Astrocyte of the cerebellum (primary cell): ENCODE measurements at regions not wholly inside any gene's neighbourhood (a gene's known extent, or its start where the extent isn't known, plus 50 kb on each side); places are given as distances from the start of the nearest gene placed in this dataset.

Source experiments
- DNase-seq: peaks from one replicate; pipeline ENCODE4 v3.0.0-alpha.2; 2011; ENCODE audit warnings: low read depth
- H3K4me3 ChIP-seq: 2 replicates; pipeline ENCODE4 v1.5.1; 2011; ENCODE audit warnings: mild to moderate bottlenecking, low read depth, low read length, moderate library complexity
- in situ Hi-C: cut with HindIII; loops from 2 replicates; pipeline ENCODE4 v1.10.0; 2017; ENCODE audit warnings: low sequenced_read_pairs
- TF ChIP-seq, protein P1 (sequence below): IDR thresholded peaks from 2 replicates; pipeline ENCODE4 v1.5.1; 2012; ENCODE audit warnings: low read length, low read depth, moderate library complexity, mild to moderate bottlenecking; ENCODE audit errors: missing control alignments

GRCh38 chr2:64859312-64860212 lies 129.6 kb upstream of the SLC1A4 start:
- peak overlapping the region; percentile 17 for H3K4me3 ChIP-seq
- TF ChIP-seq, protein P1, sequence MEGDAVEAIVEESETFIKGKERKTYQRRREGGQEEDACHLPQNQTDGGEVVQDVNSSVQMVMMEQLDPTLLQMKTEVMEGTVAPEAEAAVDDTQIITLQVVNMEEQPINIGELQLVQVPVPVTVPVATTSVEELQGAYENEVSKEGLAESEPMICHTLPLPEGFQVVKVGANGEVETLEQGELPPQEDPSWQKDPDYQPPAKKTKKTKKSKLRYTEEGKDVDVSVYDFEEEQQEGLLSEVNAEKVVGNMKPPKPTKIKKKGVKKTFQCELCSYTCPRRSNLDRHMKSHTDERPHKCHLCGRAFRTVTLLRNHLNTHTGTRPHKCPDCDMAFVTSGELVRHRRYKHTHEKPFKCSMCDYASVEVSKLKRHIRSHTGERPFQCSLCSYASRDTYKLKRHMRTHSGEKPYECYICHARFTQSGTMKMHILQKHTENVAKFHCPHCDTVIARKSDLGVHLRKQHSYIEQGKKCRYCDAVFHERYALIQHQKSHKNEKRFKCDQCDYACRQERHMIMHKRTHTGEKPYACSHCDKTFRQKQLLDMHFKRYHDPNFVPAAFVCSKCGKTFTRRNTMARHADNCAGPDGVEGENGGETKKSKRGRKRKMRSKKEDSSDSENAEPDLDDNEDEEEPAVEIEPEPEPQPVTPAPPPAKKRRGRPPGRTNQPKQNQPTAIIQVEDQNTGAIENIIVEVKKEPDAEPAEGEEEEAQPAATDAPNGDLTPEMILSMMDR = no peak
- DNase-seq = peak; percentile 81
- in situ Hi-C loops = loop anchor here (5.0 kb wide), 2 partner anchors 92 to 212 kb away; no protein-coding TSS in a partner anchor

- no peak for DNase-seq
- TF ChIP-seq, protein P1 = no peak
- in situ Hi-C loops = loop anchor here (5.0 kb wide), 2 partner anchors 93 to 213 kb away; no protein-coding TSS in a partner anchor
- H3K4me3 ChIP-seq = no peak overlapping the region
Observed at GRCh38 chr2:64860276-64860885, 128.8 kb upstream of the SLC1A4 start.

DNA sequence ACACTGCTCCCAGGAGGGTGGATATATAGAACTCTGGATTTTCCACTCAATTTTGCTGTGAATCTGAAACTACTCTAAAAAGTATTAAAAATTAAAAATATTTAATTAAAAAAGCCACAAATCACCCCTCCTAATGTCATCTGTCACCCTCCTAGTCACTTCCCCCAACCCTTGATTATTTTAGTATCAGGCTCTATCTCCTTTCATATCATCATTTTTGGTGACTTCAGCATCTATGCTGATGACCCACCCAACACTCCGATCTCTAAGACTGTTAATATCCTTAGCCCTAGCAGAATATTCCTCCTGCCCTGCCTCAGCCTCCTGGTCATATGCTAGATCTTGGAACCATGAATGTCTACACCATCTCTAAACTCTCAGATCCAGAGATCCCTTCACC lies 128.3 kb upstream of the SLC1A4 start:
- DNase-seq = no peak
- TF ChIP-seq, protein P1 = no peak
- in situ Hi-C loops = loop anchor here (5.0 kb wide), 2 partner anchors 94 to 214 kb away; no protein-coding TSS in a partner anchor
- H3K4me3 ChIP-seq = no peak overlapping the region

- in situ Hi-C loops = loop anchor here (5.0 kb wide), 2 partner anchors 94 to 214 kb away; no protein-coding TSS in a partner anchor
- TF ChIP-seq, protein P1 = no peak
- no peak overlapping the region for H3K4me3 ChIP-seq
- no peak for DNase-seq
Observed at GRCh38 chr2:64861452-64862397, 127.5 kb upstream of the SLC1A4 start.

DNA sequence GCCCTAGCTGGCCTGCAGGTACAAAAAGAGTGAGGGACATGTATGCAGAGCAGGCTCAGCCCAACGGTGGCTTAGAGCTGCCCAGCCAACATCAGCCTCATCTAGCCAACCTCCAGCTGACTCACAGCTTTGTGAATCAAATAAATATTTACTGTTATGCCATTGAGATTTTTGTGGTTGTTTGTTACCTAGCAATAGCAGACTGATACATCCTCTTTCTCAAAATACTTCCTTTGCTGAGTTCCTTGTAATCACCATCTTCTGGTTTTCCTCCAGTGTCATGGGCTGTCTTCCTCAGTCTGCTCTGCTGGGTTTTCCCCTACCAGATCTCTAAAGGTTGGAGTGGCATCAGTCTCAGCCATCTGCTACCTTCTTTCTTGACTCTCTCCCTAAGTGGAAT lies 126.6 kb upstream of the SLC1A4 start:
- in situ Hi-C loops = loop anchor here (5.0 kb wide), 2 partner anchors 95 to 215 kb away; no protein-coding TSS in a partner anchor
- TF ChIP-seq, protein P1 = no peak
- H3K4me3 ChIP-seq = no peak overlapping the region
- no peak for DNase-seq
